ENCODE measurements at regions not wholly inside any gene's neighbourhood (a gene's known extent, or its start where the extent isn't known, plus 50 kb on each side); places are given as distances from the start of the nearest gene placed in this dataset.

- no peak for DNase-seq (ENCODE audit: low read depth)
These were observed 140.0 kb downstream of the GRIN2B start for GRCh38 chr12:13841358-13841757.

DNA sequence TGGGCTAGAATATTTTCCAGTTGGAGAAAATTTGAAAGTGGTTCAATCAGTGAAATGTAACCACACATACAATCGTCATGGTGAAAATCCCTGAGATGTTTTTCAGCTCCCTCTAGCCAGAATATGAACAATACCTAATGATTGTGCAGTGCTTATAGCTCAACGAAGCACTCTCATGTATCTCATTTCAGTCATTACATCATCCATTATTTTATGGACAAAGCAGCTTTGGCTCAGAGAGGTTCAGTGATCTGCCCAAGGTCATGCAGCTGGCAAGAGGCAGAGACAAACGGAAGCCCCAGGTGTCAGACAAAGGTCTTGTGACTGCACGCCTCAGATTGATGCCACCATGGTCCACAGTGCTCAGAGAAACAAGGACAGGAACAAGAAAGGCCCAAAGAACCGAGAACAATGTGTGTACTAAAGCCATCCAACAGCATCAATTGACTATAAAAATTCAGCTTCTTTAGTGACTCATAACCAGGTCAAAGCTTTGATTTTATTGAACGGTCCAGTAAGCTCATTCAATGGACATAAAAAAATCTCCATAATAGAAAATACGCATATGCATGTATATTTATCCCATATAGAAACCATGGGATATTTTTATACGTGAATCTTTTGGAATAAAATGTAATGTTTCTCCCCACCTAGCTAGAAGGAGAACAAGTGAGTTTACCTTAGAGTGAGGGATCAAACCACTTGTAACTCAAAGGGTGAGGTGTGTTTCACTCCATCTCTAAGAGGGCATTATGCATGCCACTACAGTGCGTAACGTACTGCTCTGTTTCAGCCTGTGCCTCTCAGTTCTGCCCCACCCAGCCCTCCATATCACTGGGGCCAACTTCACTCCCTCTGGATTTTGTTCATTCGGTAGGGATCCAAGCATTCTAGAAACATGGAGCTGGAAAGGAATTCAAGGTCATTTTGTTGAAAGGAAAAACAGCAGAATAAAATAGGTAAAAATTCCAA, 141.8 kb downstream of the GRIN2B start:
- no peak for DNase-seq (ENCODE audit: low read depth)

DNA sequence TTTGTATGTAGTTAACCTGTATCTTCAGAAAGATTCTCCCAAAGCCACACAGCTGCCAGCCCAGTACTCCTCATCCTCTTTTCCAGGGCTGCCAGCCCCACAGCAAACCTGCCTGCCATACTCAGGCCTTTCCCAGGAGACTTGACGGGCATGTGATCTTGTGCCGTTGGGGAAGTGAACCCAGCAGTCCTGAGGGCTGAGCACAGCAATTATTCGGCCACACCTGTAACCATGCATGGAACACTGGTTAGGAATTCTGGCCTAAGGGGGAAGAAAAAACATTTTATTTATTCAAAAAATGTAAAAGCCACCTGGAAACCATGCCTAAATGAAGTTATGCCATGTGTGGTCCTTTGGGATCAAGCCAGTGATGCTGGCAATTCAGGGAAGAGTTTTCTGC, 145.3 kb downstream of the GRIN2B start:
- DNase-seq (ENCODE audit: low read depth), result no peak

GRCh38 chr12:13835652-13836051, 145.8 kb downstream of the GRIN2B start:
- DNase-seq (ENCODE audit: low read depth), result no peak

DNA sequence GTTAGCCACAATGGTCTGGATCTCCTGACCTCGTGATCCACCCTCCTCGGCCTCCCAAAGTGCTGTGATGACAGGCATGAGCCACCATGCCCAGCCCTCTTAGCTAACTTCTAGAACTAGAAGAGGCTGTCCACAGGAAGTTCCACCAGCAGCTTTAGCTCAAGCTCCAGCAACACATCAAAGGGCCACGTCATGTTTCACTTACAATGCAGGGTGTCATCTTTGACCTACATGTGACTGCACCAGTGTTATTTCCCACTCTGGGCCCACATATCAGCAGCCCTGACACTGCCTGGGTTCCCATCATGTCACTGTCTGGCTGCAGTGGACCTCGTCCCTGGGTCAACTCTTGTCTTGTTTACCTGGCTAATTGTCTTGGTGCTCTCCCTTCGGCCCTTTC, 147.2 kb downstream of the GRIN2B start:
- no peak for DNase-seq (ENCODE audit: low read depth)

DNA sequence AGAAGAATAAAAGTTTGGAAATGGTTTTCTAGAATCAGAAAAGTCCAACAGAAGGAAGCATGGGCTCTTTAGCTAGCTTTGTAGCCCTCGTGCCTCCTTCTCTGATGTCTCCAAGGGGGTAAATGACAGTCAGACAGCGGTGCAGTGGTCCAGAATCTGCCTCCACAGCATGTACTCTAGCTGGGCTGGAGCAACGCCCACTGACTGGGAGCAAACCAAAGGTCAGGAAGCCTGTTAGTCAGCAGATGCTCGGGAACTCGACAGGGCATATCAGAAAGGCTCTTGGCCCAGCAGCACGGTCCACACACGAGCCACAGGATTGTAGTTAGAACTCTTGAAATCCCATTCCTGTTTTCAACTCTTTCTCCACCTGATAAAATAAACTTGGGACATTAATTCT, 164.3 kb downstream of the GRIN2B start:
- DNase-seq (ENCODE audit: low read depth), result no peak

- no peak for DNase-seq (ENCODE audit: low read depth)
These were observed 165.0 kb downstream of the GRIN2B start for GRCh38 chr12:13816394-13816793.

- no peak for DNase-seq (ENCODE audit: low read depth)
These were observed 169.2 kb downstream of the GRIN2B start for GRCh38 chr12:13812168-13812567.

DNA sequence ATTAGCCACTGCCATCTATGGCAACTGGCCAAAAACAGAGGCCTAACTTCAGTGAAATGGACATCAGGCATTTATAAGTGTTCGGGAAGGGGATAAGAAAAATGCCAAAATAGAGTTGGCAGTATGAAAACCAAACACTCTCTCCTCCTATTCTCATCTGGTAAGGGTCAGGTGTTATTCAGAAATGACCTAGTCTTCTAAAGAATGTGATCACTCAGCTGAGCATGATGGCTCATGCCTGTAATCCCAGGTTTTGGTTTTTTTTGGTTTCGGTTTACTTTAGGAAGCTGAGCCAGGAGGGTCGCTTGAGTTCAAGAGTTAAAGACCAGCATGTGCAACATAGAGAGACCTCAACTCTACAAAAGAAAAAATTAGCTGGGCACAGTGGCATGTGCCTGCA, 170.3 kb downstream of the GRIN2B start:
- DNase-seq (ENCODE audit: low read depth), result no peak

DNA sequence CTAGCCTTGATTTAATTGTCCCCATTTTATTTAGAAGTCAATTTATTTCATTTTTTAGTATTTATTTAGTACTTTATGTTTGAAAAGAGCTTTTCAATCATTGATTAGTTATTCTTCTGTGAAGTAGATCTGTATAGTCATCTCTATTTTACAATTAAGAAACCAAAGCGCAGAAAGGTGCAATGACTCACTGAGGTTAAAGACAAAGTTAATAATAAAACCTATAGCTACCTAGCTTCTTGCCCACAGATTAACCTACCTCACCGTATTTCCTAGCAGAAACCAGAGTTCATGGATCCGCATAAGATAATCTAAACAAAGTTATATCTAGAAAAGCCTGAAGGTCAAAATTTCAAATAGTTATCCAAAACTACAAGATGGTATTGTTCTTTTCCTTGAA, 176.4 kb downstream of the GRIN2B start:
- DNase-seq (ENCODE audit: low read depth), result no peak

GRCh38 chr12:13801543-13801942, 179.9 kb downstream of the GRIN2B start:
- DNase-seq (ENCODE audit: low read depth), result no peak

- no peak for DNase-seq (ENCODE audit: low read depth)
These were observed 181.8 kb downstream of the GRIN2B start for GRCh38 chr12:13799574-13799973.

GRCh38 chr12:13798162-13798561, 183.2 kb downstream of the GRIN2B start:
- DNase-seq (ENCODE audit: low read depth), result no peak

DNA sequence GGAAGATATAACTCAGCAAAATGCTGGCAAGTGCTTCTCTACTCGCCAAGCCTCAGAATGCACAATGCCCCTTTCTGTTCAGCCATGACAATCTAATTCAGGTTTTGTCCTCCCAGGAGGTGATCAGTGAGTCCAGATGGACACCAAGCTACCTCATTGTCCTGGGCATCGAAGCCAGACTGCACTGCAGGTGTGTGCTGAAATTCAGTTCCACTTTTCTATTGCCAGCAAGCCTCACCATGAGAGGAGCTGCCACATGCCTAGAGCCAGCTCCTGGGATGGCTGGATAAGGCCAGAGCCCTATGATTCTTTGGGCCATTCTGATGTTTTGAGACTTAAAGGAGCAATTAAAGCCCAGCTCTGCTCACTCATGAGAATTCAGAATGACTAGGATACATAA, 186.7 kb downstream of the GRIN2B start:
- no peak for DNase-seq (ENCODE audit: low read depth)

GRCh38 chr12:13790317-13790716, 191.1 kb downstream of the GRIN2B start:
- DNase-seq (ENCODE audit: low read depth), result no peak

GRCh38 chr12:13788626-13789025, 192.8 kb downstream of the GRIN2B start:
- no peak for DNase-seq (ENCODE audit: low read depth)

DNA sequence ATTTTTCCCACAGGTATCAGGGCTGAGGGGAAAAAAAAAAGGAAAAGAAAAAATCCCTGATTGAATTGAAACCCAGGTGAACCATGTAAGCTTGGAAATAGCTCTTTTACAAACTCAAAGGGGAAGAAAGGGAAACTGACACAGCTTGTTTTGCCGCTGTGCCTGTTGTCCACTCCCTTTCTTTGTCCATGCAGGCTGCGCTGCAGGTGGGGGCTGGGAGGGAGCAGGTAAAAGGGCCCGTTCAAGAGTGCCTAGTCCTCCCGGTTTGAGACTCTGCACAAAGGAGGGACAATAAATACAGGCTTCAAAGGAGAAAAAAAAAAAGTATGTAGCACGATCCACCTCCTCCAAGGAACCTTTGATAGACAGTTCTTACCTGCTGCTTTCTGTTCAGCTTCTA, 194.8 kb downstream of the GRIN2B start:
- no peak for DNase-seq (ENCODE audit: low read depth)

DNA sequence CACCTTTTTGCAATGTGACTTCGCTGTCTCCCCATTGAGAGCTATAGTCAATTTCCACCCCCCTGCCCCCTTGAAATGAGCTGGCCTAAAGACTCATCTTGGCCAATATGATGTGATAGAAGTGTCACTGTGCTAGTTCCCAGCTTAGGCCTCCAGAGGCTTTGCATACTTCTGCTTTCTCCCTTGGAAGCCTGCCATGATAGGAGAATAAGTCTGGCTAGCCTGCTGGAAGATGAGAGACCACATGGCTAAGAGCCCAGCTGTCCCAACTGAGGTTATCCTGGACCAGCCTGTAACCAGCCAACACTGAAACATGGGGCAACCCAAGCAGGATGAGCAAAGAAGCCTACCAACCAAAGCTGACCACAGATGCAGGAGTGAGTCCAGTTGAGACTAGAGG, 196.9 kb downstream of the GRIN2B start:
- DNase-seq (ENCODE audit: low read depth), result no peak

- no peak for DNase-seq (ENCODE audit: low read depth)
These were observed 200.9 kb downstream of the GRIN2B start for GRCh38 chr12:13780453-13780852.

GRCh38 chr12:13777374-13777773, 204.0 kb downstream of the GRIN2B start:
- DNase-seq (ENCODE audit: low read depth), result no peak

GRCh38 chr12:13772264-13772663, 209.1 kb downstream of the GRIN2B start:
- DNase-seq (ENCODE audit: low read depth), result no peak

- no peak for DNase-seq (ENCODE audit: low read depth)
These were observed 210.8 kb downstream of the GRIN2B start for GRCh38 chr12:13770576-13770975.

GRCh38 chr12:13769966-13770365, 211.4 kb downstream of the GRIN2B start:
- no peak for DNase-seq (ENCODE audit: low read depth)

GRCh38 chr12:13769273-13769672, 212.1 kb downstream of the GRIN2B start:
- no peak for DNase-seq (ENCODE audit: low read depth)

Measured in stimulated activated CD8-positive, alpha-beta memory T cell treated with anti-CD3 and anti-CD28 coated beads, Interleukin-4, amount 100 ng/mL, for 24 hours (primary cell).